HG03045 (cell line): ENCODE measurements at regions not wholly inside any gene's neighbourhood (a gene's known extent, or its start where the extent isn't known, plus 50 kb on each side); places are given as distances from the start of the nearest gene placed in this dataset.
"Not testable (repeated sequence)": the region's sequence is repeated elsewhere in the genome, so short reads cannot be mapped to it uniquely, and the experiment has no call there.

Experiments
- ATAC-seq: cut with Tn5 transposase; IDR thresholded peaks from one replicate; pipeline ENCODE4 v1.9.1; 2021; ENCODE audit warnings: mild to moderate bottlenecking, moderate library complexity; ENCODE audit not compliant: unreplicated experiment

GRCh38 chr6:9361749-9362148 lies 926.4 kb upstream of the SLC35B3 start:
- ATAC-seq, result no peak

- ATAC-seq, result no peak
Observed at GRCh38 chr6:9360881-9361280, 925.5 kb upstream of the SLC35B3 start.

DNA sequence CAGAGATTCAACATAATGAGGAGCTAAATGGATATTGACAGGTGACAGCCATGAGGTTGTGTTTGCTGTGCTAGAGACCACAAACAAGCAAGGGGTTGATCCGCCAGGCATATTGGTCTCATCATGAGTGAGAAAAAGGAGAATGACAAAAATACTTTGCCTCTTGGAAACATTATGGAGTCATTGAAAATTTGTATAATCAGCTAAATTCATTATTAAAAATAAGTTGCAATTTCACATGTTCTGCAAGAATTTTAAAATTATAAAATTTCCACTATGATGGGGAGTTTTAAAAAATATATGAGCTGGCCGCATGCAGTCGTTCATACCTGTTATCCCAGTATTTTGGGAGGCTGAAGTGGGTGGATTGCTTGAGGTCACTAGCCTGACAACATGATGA lies 912.3 kb upstream of the SLC35B3 start:
- no peak for ATAC-seq

DNA sequence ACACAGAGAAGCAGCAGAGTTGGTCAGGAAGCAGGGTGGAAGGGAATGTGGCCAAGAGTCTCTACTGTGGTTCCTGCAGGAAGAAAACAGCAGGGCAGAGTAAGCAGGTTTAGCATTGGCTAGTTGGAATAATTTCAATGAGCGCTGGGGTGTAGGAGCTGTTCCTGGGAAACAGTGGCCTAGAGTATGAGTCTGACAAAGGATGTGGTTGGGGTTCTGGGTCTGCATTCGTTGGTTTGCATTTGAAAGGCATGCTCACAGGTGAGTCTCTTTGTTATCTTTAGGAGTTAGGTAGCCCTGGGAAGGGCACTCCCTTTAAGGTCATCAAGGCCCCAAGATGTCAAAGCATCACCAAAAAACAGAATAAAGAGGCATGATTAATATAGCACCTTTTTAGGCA lies 911.6 kb upstream of the SLC35B3 start:
- ATAC-seq, result no peak

- ATAC-seq, result no peak
Observed at GRCh38 chr6:9335431-9335830, 900.1 kb upstream of the SLC35B3 start.

GRCh38 chr6:9334979-9335378 lies 899.6 kb upstream of the SLC35B3 start:
- ATAC-seq, result no peak

- no peak for ATAC-seq
Observed at GRCh38 chr6:9332241-9332780, 897.0 kb upstream of the SLC35B3 start.

GRCh38 chr6:9316831-9317230 lies 881.5 kb upstream of the SLC35B3 start:
- ATAC-seq, result no peak

DNA sequence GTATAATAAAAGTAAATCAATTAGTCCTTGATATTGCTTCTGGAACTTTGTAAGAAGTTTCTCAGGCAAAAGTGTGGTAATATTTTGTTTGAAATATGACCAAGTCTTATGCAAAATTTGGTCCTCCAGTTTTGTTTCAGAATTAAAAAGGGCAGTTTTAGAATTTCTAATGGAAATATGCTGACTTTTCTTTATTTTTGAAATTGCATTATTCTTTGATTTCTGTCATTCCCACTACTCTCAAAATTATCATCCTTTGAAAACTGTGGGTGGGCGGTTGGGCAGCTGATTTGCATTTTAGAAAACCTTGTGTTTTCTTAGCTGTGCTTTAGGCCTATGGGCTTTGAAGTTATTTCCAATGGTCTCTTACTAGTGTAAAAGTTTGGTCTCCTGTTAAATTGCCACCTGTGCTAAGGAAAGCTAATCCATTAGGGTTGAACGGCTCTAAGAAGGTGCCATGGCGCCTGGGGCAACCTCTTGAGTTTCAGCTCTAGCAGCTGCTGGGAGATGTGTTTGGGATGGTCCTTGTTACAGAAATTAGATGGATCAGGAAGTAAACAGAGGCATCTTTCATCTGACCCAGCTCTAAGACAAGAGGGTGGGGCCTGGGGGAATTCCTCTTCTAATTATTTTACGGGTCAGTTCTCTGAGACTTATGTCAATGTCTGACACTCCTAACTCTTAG lies 880.8 kb upstream of the SLC35B3 start:
- ATAC-seq, result no peak

- ATAC-seq, result no peak
Observed at GRCh38 chr6:9308284-9308683, 872.9 kb upstream of the SLC35B3 start.

DNA sequence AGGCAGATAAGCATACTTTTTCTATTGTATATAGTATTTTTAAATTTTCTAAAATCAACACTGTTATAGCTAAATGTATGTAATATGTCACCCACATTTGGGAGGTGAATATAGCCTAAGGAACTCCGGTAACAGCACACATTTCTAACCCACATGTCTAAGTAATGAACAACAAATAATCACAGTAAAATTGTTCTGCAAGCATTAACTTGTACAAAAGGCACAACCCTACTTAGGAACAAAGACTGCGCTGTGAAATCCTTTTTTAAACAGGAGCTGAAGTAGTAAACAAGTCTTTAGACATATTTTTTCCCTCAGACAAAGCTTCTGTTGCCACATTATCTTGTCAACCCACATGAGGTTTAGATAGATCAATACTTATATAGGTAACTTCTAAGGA lies 872.4 kb upstream of the SLC35B3 start:
- no peak for ATAC-seq

DNA sequence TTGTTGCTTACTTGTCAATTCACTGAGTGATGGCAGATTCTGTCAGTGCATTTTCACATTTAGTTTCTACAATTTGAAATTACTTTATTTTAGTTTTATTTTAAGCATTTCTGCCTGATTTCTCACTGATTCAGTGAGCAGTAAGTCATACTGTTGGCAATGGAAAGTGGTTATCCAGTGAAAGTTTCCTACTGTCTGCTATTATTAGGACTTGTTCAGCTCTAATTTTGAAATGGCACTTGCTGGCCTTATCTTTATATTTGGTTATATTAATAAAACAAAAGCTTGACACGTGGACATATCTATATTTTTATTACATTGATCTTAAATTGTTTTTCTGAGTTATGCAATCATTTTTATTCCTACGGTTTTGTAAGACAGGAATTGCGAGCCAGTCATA lies 871.8 kb upstream of the SLC35B3 start:
- ATAC-seq, result no peak

DNA sequence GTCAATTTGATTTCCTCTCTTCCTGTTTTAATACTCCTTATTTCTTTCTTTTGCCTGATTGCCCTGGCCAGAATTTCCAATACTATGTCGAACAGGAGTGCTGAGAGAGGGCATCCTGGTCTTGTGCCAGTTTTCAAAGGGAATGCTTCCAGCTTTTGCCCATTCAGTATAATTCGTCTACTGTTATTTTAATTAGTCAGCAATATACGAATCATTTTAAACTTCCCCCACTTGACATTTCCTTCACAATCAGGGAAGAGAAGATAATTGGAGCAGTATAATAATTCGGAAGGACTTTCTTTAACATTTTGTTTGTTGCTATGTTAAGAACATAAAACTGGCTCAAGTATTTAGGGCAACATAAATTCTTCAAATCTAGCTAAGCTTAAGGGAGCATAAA lies 860.3 kb upstream of the SLC35B3 start:
- no peak for ATAC-seq

- ATAC-seq, result no peak
Observed at GRCh38 chr6:9292975-9293374, 857.6 kb upstream of the SLC35B3 start.

DNA sequence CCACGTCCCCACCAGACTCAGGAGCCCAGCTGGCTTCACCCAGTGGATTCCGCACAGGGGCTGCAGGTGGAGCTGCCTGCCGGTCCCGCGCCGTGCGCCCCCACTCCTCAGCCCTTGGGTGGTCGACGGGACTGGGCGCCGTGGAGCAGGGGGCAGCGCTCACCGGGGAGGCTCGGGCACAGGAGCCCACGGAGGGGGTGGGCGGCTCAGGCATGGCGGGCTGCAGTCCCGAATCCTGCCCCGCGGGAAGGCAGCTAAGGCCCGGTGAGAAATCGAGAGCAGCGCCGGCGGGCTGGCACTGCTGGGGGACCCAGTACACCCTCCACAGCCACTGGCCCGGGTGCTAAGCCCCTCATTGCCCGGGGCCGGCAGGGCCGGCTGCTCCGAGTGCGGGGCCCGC lies 855.0 kb upstream of the SLC35B3 start:
- not testable (repeated sequence) for ATAC-seq

- no peak for ATAC-seq
Observed at GRCh38 chr6:9272671-9273070, 837.3 kb upstream of the SLC35B3 start.

GRCh38 chr6:9266741-9267140 lies 831.4 kb upstream of the SLC35B3 start:
- no peak for ATAC-seq

DNA sequence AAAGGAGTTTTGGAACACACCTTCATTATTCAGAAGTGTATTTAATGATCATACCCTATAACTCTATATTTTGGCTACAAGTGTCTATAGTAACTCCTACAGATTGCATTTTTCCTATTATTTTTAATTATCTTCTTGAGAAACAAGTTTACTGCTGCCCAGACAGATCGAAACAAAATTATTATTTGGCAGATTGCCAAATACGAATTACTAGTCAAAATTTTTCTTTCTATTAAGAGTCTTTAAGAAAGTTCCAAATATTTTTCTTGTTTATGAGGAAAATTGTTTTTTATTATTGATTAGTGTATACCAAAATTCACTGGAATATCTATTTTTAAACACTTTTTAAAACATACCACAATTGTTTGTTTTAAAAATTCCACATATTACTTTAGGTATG lies 821.9 kb upstream of the SLC35B3 start:
- no peak for ATAC-seq

DNA sequence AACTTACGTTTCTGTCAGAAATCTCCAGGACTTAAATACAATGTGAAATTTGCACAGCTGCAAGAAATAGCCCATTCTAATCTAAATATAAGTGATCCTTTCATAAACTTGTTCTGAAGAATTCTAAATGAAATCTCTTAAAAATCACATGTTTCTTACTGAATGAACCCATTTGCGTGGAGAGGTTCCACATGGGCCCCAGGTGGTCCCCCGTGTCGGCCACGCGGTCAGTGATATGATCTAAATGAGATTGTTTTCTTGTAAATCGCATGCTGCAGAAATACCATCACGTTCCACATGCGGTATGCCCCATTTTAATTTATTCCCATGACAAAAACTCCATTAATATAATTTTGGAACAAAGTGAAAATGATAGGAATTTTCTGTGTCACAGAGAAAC lies 818.9 kb upstream of the SLC35B3 start:
- ATAC-seq, result no peak

DNA sequence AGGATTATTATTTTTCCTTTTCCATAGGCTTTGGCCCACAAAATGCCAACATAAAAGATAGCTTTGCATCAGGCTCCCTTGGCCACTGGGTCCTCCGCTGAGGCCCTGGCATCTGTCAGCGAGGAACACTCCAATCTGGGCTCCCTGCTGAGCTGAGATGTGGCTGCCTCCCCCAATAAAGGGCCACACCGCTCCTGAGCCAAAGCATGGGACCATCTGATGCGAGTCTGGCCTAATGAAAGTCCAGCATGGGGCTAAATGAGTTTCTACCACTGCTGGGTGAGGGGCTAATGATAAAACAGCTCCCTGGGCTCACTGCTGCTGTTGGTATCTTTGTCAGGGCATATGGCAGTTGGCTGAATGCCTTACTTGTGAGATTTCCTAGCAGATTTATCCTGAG lies 817.5 kb upstream of the SLC35B3 start:
- ATAC-seq, result no peak

- ATAC-seq, result no peak
Observed at GRCh38 chr6:9250852-9251251, 815.5 kb upstream of the SLC35B3 start.

- no peak for ATAC-seq
Observed at GRCh38 chr6:9248133-9248532, 812.8 kb upstream of the SLC35B3 start.

DNA sequence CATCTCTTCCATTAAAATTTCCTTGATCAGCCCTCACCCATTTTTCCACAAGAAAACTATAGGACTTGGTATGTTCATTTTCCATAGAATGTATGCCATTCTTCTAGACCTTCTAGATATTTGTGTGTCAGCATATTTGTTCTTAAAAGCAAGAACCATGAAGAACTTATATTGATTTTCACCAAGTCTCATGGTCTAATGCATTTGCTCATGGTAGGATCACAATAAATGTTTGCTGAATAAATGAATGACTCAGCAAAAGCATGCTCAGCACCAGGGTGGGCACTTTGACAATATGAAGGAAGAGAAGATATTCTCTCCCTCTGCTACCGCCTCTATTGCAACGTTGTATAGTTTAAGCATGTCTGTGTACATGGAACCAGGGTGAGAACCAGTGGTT lies 805.5 kb upstream of the SLC35B3 start:
- no peak for ATAC-seq
